ENCODE measurements at regions not wholly inside any gene's neighbourhood (a gene's known extent, or its start where the extent isn't known, plus 50 kb on each side); places are given as distances from the start of the nearest gene placed in this dataset.

DNA sequence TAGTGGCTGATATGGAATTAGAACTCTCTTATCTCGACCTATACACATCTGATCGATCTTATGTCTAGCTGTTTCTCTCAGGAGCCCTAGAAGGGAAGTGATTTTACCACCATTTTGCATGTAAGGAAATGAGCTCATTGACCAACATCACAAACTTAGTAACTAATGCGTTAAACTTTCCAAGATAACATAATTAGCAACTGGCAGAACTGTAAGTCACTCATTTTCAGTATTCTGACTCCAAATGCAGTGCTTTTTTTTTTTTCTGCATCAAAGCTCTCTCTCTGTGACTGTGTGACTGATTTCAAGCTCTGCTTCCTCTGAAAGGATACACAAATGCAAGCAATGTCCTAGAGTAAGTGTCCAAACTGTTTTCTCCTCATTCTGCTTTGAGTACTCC is 68.1 kb upstream of the FBXL7 start:
- TF ChIP-seq, protein P1, sequence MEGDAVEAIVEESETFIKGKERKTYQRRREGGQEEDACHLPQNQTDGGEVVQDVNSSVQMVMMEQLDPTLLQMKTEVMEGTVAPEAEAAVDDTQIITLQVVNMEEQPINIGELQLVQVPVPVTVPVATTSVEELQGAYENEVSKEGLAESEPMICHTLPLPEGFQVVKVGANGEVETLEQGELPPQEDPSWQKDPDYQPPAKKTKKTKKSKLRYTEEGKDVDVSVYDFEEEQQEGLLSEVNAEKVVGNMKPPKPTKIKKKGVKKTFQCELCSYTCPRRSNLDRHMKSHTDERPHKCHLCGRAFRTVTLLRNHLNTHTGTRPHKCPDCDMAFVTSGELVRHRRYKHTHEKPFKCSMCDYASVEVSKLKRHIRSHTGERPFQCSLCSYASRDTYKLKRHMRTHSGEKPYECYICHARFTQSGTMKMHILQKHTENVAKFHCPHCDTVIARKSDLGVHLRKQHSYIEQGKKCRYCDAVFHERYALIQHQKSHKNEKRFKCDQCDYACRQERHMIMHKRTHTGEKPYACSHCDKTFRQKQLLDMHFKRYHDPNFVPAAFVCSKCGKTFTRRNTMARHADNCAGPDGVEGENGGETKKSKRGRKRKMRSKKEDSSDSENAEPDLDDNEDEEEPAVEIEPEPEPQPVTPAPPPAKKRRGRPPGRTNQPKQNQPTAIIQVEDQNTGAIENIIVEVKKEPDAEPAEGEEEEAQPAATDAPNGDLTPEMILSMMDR (IDR thresholded peaks at IDR 0.05): no peak
- no peak for TF ChIP-seq POLR2A (IDR thresholded peaks at IDR 0.05)
- TF ChIP-seq POLR2AphosphoS5 (IDR thresholded peaks at IDR 0.05): no peak
